GM19395 (cell line): ENCODE measurements at regions not wholly inside any gene's neighbourhood (a gene's known extent, or its start where the extent isn't known, plus 50 kb on each side); places are given as distances from the start of the nearest gene placed in this dataset.

Experiments
- ATAC-seq: cut with Tn5 transposase; IDR thresholded peaks from one replicate; pipeline ENCODE4 v1.9.1; 2021; ENCODE audit warnings: mild to moderate bottlenecking, moderate library complexity; ENCODE audit not compliant: unreplicated experiment

GRCh38 chr13:30108216-30108912, 199.0 kb downstream of the KATNAL1 start:
- no peak for ATAC-seq

- no peak for ATAC-seq
These were observed 199.7 kb downstream of the KATNAL1 start for GRCh38 chr13:30107521-30108136.

GRCh38 chr13:30107121-30107520, 200.2 kb downstream of the KATNAL1 start:
- no peak for ATAC-seq

- no peak for ATAC-seq
These were observed 202.0 kb downstream of the KATNAL1 start for GRCh38 chr13:30105381-30105780.

GRCh38 chr13:30103161-30103840, 204.1 kb downstream of the KATNAL1 start:
- no peak for ATAC-seq

- no peak for ATAC-seq
These were observed 207.1 kb downstream of the KATNAL1 start for GRCh38 chr13:30100226-30100625.

GRCh38 chr13:30097701-30098100, 209.7 kb downstream of the KATNAL1 start:
- no peak for ATAC-seq

GRCh38 chr13:30097089-30097488, 210.3 kb downstream of the KATNAL1 start:
- no peak for ATAC-seq

GRCh38 chr13:30094015-30094414, 213.3 kb downstream of the KATNAL1 start:
- no peak for ATAC-seq

- ATAC-seq: no peak
These were observed 214.1 kb downstream of the KATNAL1 start for GRCh38 chr13:30093236-30093635.

GRCh38 chr13:30091691-30092090, 215.7 kb downstream of the KATNAL1 start:
- ATAC-seq: no peak

GRCh38 chr13:30091035-30091434, 216.3 kb downstream of the KATNAL1 start:
- no peak for ATAC-seq

GRCh38 chr13:30088312-30088855, 219.0 kb downstream of the KATNAL1 start:
- no peak for ATAC-seq

GRCh38 chr13:30085087-30085486, 222.3 kb downstream of the KATNAL1 start:
- ATAC-seq: no peak

- no peak for ATAC-seq
These were observed 225.0 kb downstream of the KATNAL1 start for GRCh38 chr13:30082391-30082790.

GRCh38 chr13:30081331-30081730, 226.0 kb downstream of the KATNAL1 start:
- no peak for ATAC-seq

GRCh38 chr13:30079501-30079900, 227.8 kb downstream of the KATNAL1 start:
- ATAC-seq: no peak

GRCh38 chr13:30078059-30078458, 227.6 kb upstream of the UBL3 start:
- ATAC-seq: no peak

GRCh38 chr13:30077240-30077735, 226.9 kb upstream of the UBL3 start:
- no peak for ATAC-seq

GRCh38 chr13:30074955-30075614, 224.7 kb upstream of the UBL3 start:
- no peak for ATAC-seq

GRCh38 chr13:30074431-30074830, 224.0 kb upstream of the UBL3 start:
- no peak for ATAC-seq
